Prostate gland (tissue), 2 donors: ENCODE measurements at regions not wholly inside any gene's neighbourhood (a gene's known extent, or its start where the extent isn't known, plus 50 kb on each side); places are given as distances from the start of the nearest gene placed in this dataset.

Experiments used
- POLR2A ChIP-seq: fragments of 450-650 bp; IDR thresholded peaks from one replicate; pipeline ENCODE4 v1.6.1; 2016; ENCODE audit warnings: antibody characterized with exemption, mild to moderate bottlenecking
- TF ChIP-seq, protein P1 (sequence below), 4 experiments: fragments of 200-600 bp in 2 of 4; fragments of 450-650 bp in 2 of 4; sonication (generic) in 2 of 4; IDR thresholded peaks; 1 replicate in 3 of 4; 2 replicates in 1 of 4; pipeline ENCODE4 v1.5.1; 2016 to 2019; ENCODE audit warnings: antibody characterized with exemption in 4 of 4, mild to moderate bottlenecking in 2 of 4, moderate library complexity in 2 of 4

DNA sequence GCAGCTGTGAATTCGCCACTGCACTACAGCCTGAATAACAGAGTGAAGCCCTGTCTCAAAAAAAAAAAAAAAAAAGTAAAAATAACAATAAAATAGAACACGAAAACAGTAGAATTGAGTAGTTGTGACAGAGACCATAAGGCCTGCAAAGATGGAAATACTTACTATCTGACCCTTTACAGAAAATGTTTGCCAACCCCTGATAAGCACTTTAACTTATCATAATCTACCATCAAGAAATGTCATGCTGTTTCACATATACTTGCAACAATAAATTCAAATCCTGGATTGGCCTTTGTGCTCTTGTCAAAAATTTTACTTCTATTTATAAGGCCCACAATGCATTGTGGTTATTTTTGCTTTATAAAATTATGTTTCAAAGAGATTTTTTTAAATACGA is 75.5 kb downstream of the ING2 start:
- TF ChIP-seq, protein P1, sequence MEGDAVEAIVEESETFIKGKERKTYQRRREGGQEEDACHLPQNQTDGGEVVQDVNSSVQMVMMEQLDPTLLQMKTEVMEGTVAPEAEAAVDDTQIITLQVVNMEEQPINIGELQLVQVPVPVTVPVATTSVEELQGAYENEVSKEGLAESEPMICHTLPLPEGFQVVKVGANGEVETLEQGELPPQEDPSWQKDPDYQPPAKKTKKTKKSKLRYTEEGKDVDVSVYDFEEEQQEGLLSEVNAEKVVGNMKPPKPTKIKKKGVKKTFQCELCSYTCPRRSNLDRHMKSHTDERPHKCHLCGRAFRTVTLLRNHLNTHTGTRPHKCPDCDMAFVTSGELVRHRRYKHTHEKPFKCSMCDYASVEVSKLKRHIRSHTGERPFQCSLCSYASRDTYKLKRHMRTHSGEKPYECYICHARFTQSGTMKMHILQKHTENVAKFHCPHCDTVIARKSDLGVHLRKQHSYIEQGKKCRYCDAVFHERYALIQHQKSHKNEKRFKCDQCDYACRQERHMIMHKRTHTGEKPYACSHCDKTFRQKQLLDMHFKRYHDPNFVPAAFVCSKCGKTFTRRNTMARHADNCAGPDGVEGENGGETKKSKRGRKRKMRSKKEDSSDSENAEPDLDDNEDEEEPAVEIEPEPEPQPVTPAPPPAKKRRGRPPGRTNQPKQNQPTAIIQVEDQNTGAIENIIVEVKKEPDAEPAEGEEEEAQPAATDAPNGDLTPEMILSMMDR (IDR thresholded peaks at IDR 0.05): no peak
- no peak for TF ChIP-seq POLR2A
